HCT116 (cell line): ENCODE measurements at regions not wholly inside any gene's neighbourhood (a gene's known extent, or its start where the extent isn't known, plus 50 kb on each side); places are given as distances from the start of the nearest gene placed in this dataset.

Experiments used
- ATAC-seq: fragments of 200-7000 bp; cut with Tn5 transposase; 2 replicates; pipeline ENCODE4 v1.9.1; 2020; ENCODE audit warnings: mild to moderate bottlenecking, moderate library complexity
- BruUV-seq: library from RNA; stranded (reverse); fragments of 400-500 nt; replicated peaks from 2 replicates; lab custom pipeline; 2021; lab: Mats Ljungman, UMichigan
- CTCF ChIA-PET: fragments of 300-600 bp; sonication (Branson Sonifier 250); formaldehyde crosslinking; loops from one replicate; lab custom pipeline; 2021; ENCODE audit warnings: antibody characterized with exemption; lab: Charles Lee
- POLR2A ChIA-PET: fragments of 300-600, 350-600 bp; sonication (Branson Sonifier 250); formaldehyde crosslinking; loops from one replicate; lab custom pipeline; 2021; ENCODE audit warnings: antibody characterized with exemption; lab: Charles Lee
- RAD21 ChIA-PET, 2 experiments: fragments of 300-600 bp; sonication (Branson Sonifier 250); formaldehyde crosslinking; loops; one replicate each; lab custom pipeline; 2023; ENCODE audit warnings: low total read pairs in 2 of 2; ENCODE audit not compliant: uncharacterized antibody in 2 of 2, unreplicated experiment in 2 of 2, low non-redundant PET in 1 of 2; lab: Charles Lee
- DNase-seq: peaks from one replicate; pipeline ENCODE4 v3.0.0-alpha.2; 2010; ENCODE audit warnings: low read depth, low spot score
- H2AFZ ChIP-seq: fragments of 200-600 bp; shearing (Covaris generic), sonication (generic); 2 replicates; pipeline ENCODE4 v1.6.1; 2017; ENCODE audit warnings: low read depth, mixed run types, mixed read lengths, antibody characterized with exemption, low read length; ENCODE audit not compliant: poor library complexity, severe bottlenecking
- H3K27ac ChIP-seq: 2 replicates; pipeline ENCODE4 v1.5.1; 2012; ENCODE audit warnings: low read depth, low read length
- H3K27me3 ChIP-seq: fragments of 200-600 bp; sonication (generic); 2 replicates; pipeline ENCODE4 v1.6.1; 2016; ENCODE audit warnings: mixed run types, low read length, mixed read lengths; ENCODE audit not compliant: insufficient read depth
- H3K36me3 ChIP-seq, 2 experiments: fragments of 200-500 bp in 1 of 2; fragments of 200-600 bp in 1 of 2; sonication (Bioruptor generic) in 1 of 2; sonication (generic) in 1 of 2; 2 replicates each; pipeline versions ENCODE4 v1.5.1 to v1.6.1; 2014 to 2016; ENCODE audit warnings: low read length in 2 of 2, inconsistent platforms in 1 of 2, mixed read lengths in 1 of 2, mixed run types in 1 of 2; ENCODE audit not compliant: insufficient read depth in 2 of 2, control insufficient read depth in 1 of 2
- H3K4me1 ChIP-seq, 2 experiments: fragments of 200-600 bp in 1 of 2; sonication (generic) in 1 of 2; 2 replicates each; pipeline versions ENCODE4 v1.5.1 to v1.6.1; 2012 to 2017; ENCODE audit warnings: low read length in 2 of 2, inconsistent platforms in 1 of 2, mild to moderate bottlenecking in 1 of 2, mixed read lengths in 1 of 2, mixed run types in 1 of 2, moderate library complexity in 1 of 2; ENCODE audit not compliant: insufficient read depth in 2 of 2, control insufficient read depth in 1 of 2
- H3K4me2 ChIP-seq: fragments of 200-600 bp; sonication (generic); 2 replicates; pipeline ENCODE4 v1.6.1; 2017; ENCODE audit warnings: mixed run types, low read length, mixed read lengths
- H3K4me3 ChIP-seq, 2 experiments: fragments of 200-600 bp in 1 of 2; sonication (generic) in 1 of 2; replicated peaks in 1 of 2; 2 replicates each; pipeline ENCODE4 v1.5.1; 2011 to 2016; ENCODE audit warnings: low read length in 2 of 2, control low read depth in 1 of 2, low read depth in 1 of 2, mild to moderate bottlenecking in 1 of 2, mixed read lengths in 1 of 2, mixed run types in 1 of 2
- H3K79me2 ChIP-seq: fragments of 200-600 bp; sonication (generic); 2 replicates; pipeline ENCODE4 v1.6.1; 2017; ENCODE audit warnings: mild to moderate bottlenecking, mixed run types, low read length, moderate library complexity, mixed read lengths; ENCODE audit not compliant: insufficient read depth
- H3K9ac ChIP-seq: fragments of 200-600 bp; sonication (generic); 2 replicates; pipeline ENCODE4 v1.6.1; 2016; ENCODE audit warnings: low read length, mixed read lengths
- H3K9me2 ChIP-seq: fragments of 200-600 bp; sonication (generic), shearing (Covaris generic); 2 replicates; pipeline ENCODE4 v1.6.1; 2017; ENCODE audit warnings: mixed run types, mild to moderate bottlenecking, moderate library complexity; ENCODE audit not compliant: insufficient read depth
- H3K9me3 ChIP-seq, 2 experiments: fragments of 200-500 bp in 1 of 2; fragments of 200-600 bp in 1 of 2; sonication (Bioruptor generic) in 1 of 2; sonication (generic) in 1 of 2; 2 replicates each; pipeline ENCODE4 v1.6.1; 2014 to 2017; ENCODE audit warnings: low read length in 2 of 2, mixed read lengths in 2 of 2, inconsistent platforms in 1 of 2, low read depth in 1 of 2, mild to moderate bottlenecking in 1 of 2, mixed run types in 1 of 2, moderate library complexity in 1 of 2; ENCODE audit not compliant: control insufficient read depth in 1 of 2, insufficient read depth in 1 of 2
- H4K20me1 ChIP-seq: fragments of 200-600 bp; sonication (generic), shearing (Covaris generic); 2 replicates; pipeline ENCODE4 v1.6.1; 2017; ENCODE audit warnings: mixed run types, mild to moderate bottlenecking, moderate library complexity; ENCODE audit not compliant: insufficient read depth
- CBX3 ChIP-seq: IDR thresholded peaks from 2 replicates; pipeline ENCODE4 v1.6.1; 2012; ENCODE audit warnings: low read depth
- CEBPB ChIP-seq: IDR thresholded peaks from 2 replicates; pipeline ENCODE4 v1.6.1; 2012; ENCODE audit warnings: low read depth
- CTCF ChIP-seq, 3 experiments: fragments of 200-600 bp in 1 of 3; sonication (generic) in 1 of 3; IDR thresholded peaks in 2 of 3; conservative IDR thresholded peaks in 1 of 3; 2 replicates each; pipeline ENCODE4 v1.5.1; 2012 to 2017; ENCODE audit warnings: low read depth in 2 of 3, low read length in 2 of 3, antibody characterized with exemption in 1 of 3, borderline replicate concordance in 1 of 3, control low read depth in 1 of 3, mild to moderate bottlenecking in 1 of 3, mixed read lengths in 1 of 3, mixed run types in 1 of 3, moderate library complexity in 1 of 3; ENCODE audit not compliant: insufficient read depth in 1 of 3
- EGR1 ChIP-seq: IDR thresholded peaks from 2 replicates; pipeline ENCODE4 v1.6.1; 2012; ENCODE audit warnings: low read depth
- ELF1 ChIP-seq: IDR thresholded peaks from 2 replicates; pipeline ENCODE4 v1.6.1; 2012; ENCODE audit warnings: low read depth, borderline replicate concordance
- EZH2 ChIP-seq: fragments of 200-600 bp; sonication (generic); IDR thresholded peaks from 2 replicates; pipeline ENCODE4 v1.6.1; 2017; ENCODE audit warnings: antibody characterized with exemption, mixed run types
- EZH2phosphoT487 ChIP-seq: fragments of 200-600 bp; IDR thresholded peaks from 2 replicates; pipeline ENCODE4 v1.6.1; 2018; ENCODE audit warnings: antibody characterized with exemption, borderline replicate concordance
- JUND ChIP-seq: IDR thresholded peaks from 2 replicates; pipeline ENCODE4 v1.6.1; 2012
- POLR2A ChIP-seq: IDR thresholded peaks from 2 replicates; pipeline ENCODE4 v1.7.0; 2011; ENCODE audit warnings: borderline replicate concordance; ENCODE audit not compliant: insufficient read depth, insufficient read length; ENCODE audit errors: extremely low read depth
- POLR2AphosphoS5 ChIP-seq: IDR thresholded peaks from 2 replicates; pipeline ENCODE4 v1.6.1; 2011; ENCODE audit warnings: mild to moderate bottlenecking, low read depth, low read length, moderate library complexity
- RAD21 ChIP-seq: IDR thresholded peaks from 2 replicates; pipeline ENCODE4 v1.6.1; 2012; ENCODE audit warnings: low read depth, mild to moderate bottlenecking
- SP1 ChIP-seq: IDR thresholded peaks from 2 replicates; pipeline ENCODE4 v1.6.1; 2012; ENCODE audit warnings: low read depth
- SRF ChIP-seq: IDR thresholded peaks from 2 replicates; pipeline ENCODE4 v1.6.1; 2012; ENCODE audit warnings: low read depth
- ZFX ChIP-seq: fragments of 450-650 bp; IDR thresholded peaks from 2 replicates; pipeline ENCODE4 v1.6.1; 2017
- ZNF274 ChIP-seq: fragments of 200-500 bp; sonication (Bioruptor generic); IDR thresholded peaks from 2 replicates; pipeline ENCODE4 v1.6.1; 2014; ENCODE audit warnings: mild to moderate bottlenecking, low read depth, low read length, inconsistent platforms
- intact Hi-C: fragments of 100-400 bp; cut with micrococcal nuclease; formaldehyde crosslinking; loops from 2 replicates; pipeline ENCODE4 v1.10.0; 2022
- TF ChIP-seq, protein P1 (sequence below): IDR thresholded peaks from 2 replicates; pipeline ENCODE4 v1.6.1; 2012
- TF ChIP-seq, protein P2 (sequence below): IDR thresholded peaks from 2 replicates; pipeline ENCODE4 v1.6.1; 2012
- TF ChIP-seq, protein P3 (sequence below): IDR thresholded peaks from 2 replicates; pipeline ENCODE4 v1.6.1; 2011; ENCODE audit warnings: mild to moderate bottlenecking, low read length, moderate library complexity; ENCODE audit not compliant: insufficient replicate concordance; ENCODE audit errors: extremely low read depth

GRCh38 chr10:33012306-33012705, 54.3 kb upstream of the ITGB1 start:
- H3K4me3 ChIP-seq: no peak overlapping the region
- H4K20me1 ChIP-seq: no peaks in the 10 kb centered on the region
- no peaks in the 10 kb centered on the region for H3K79me2 ChIP-seq
- H3K4me1 ChIP-seq: peaks cover 21 to 27% of the 10 kb centered on the region in 2 experiments; a peak in 3 of 4 replicates
- no TSS peak for BruUV-seq
- CTCF ChIA-PET: no interaction called here
- DNase-seq (no peak), ATAC-seq (no peak)
- no peak overlapping the region for H3K4me2 ChIP-seq
- H3K9me2 ChIP-seq: peaks cover 2% of the 10 kb centered on the region; the same call in 1 of the 2 replicates
- no peaks in the 10 kb centered on the region for H3K9me3 ChIP-seq
- intact Hi-C loops: loop anchor here (5.0 kb wide), 1 partner anchor 1625 kb away; no protein-coding TSS in a partner anchor
- H3K27me3 ChIP-seq: no peaks in the 10 kb centered on the region
- no peaks in the 10 kb centered on the region for H3K36me3 ChIP-seq
- H3K9ac ChIP-seq: no peak overlapping the region
- no peak overlapping the region for H3K27ac ChIP-seq
- TF ChIP-seq ZFX: no peak
- TF ChIP-seq POLR2A: no peak
- no peak for TF ChIP-seq JUND
- TF ChIP-seq EZH2phosphoT487: no peak
- TF ChIP-seq ZNF274: no peak
- TF ChIP-seq, protein P1, sequence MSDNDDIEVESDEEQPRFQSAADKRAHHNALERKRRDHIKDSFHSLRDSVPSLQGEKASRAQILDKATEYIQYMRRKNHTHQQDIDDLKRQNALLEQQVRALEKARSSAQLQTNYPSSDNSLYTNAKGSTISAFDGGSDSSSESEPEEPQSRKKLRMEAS: no peak
- TF ChIP-seq CTCF (IDR thresholded peaks at IDR 0.05 in 2 of 3, conservative IDR thresholded peaks at IDR 0.05 in 1 of 3; ENCODE audit: borderline replicate concordance in 1 of 3, insufficient read depth in 1 of 3, low read depth in 2 of 3, low read length in 2 of 3): no peak
- TF ChIP-seq, protein P2, sequence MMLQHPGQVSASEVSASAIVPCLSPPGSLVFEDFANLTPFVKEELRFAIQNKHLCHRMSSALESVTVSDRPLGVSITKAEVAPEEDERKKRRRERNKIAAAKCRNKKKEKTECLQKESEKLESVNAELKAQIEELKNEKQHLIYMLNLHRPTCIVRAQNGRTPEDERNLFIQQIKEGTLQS: no peak
- TF ChIP-seq CBX3: no peak
- TF ChIP-seq SRF: no peak
- no peak for TF ChIP-seq RAD21
- no peak for TF ChIP-seq CEBPB
- TF ChIP-seq, protein P3, sequence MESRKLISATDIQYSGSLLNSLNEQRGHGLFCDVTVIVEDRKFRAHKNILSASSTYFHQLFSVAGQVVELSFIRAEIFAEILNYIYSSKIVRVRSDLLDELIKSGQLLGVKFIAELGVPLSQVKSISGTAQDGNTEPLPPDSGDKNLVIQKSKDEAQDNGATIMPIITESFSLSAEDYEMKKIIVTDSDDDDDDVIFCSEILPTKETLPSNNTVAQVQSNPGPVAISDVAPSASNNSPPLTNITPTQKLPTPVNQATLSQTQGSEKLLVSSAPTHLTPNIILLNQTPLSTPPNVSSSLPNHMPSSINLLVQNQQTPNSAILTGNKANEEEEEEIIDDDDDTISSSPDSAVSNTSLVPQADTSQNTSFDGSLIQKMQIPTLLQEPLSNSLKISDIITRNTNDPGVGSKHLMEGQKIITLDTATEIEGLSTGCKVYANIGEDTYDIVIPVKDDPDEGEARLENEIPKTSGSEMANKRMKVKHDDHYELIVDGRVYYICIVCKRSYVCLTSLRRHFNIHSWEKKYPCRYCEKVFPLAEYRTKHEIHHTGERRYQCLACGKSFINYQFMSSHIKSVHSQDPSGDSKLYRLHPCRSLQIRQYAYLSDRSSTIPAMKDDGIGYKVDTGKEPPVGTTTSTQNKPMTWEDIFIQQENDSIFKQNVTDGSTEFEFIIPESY: no peak
- no peak for TF ChIP-seq SP1
- TF ChIP-seq ELF1: no peak
- TF ChIP-seq POLR2AphosphoS5: no peak
- no peak for TF ChIP-seq EGR1
- no peak for TF ChIP-seq EZH2
- TF ChIP-seq, all 23 proteins: peak for 0
- no peak overlapping the region for H2AFZ ChIP-seq
- RAD21 ChIA-PET: no interaction called here
- POLR2A ChIA-PET: no interaction called here
